Esophagus muscularis mucosa (tissue), 4 donors: ENCODE measurements at regions not wholly inside any gene's neighbourhood (a gene's known extent, or its start where the extent isn't known, plus 50 kb on each side); places are given as distances from the start of the nearest gene placed in this dataset.

Source experiments
- CTCF ChIP-seq, 3 experiments: fragments of 200-600 bp in 2 of 3; fragments of 450-650 bp in 1 of 3; sonication (generic) in 2 of 3; IDR thresholded peaks; one replicate each; pipeline ENCODE4 v1.5.1; 2017 to 2019; ENCODE audit warnings: antibody characterized with exemption in 3 of 3, mild to moderate bottlenecking in 2 of 3, moderate library complexity in 1 of 3
- EP300 ChIP-seq: sonication (generic); formaldehyde crosslinking; IDR thresholded peaks from one replicate; pipeline ENCODE4 v1.6.1; 2017; ENCODE audit warnings: antibody characterized with exemption
- POLR2A ChIP-seq: fragments of 450-650 bp; IDR thresholded peaks from one replicate; pipeline ENCODE4 v1.6.1; 2017; ENCODE audit warnings: antibody characterized with exemption, moderate library complexity, mild to moderate bottlenecking, low read depth
- POLR2AphosphoS5 ChIP-seq, 2 donors: sonication (generic); formaldehyde crosslinking; IDR thresholded peaks; one replicate each; pipeline ENCODE4 v1.6.1; 2017; ENCODE audit warnings: antibody characterized with exemption in 2 of 2

DNA sequence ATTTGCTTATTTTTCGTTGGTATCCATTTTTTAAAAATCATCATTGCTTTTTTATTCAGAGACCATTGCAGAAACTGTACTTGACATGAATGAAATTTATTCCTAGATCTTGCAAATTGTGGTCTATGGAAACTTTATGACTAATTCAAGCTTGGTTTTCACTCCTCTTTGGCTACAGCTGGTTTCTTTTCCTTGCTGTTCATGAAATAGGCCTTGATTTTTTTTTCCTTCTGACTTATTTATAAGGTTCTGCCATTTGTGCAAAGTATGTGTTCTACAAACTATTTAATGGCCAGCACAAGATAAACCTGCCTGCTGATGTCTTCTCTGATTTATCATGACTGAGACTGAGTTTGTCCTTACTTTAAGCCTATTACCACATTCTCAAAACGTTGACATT is 764.0 kb upstream of the SLITRK5 start:
- no peak for TF ChIP-seq CTCF (IDR thresholded peaks at IDR 0.05)
- no peak for TF ChIP-seq EP300
- TF ChIP-seq POLR2A = no peak
- no peak for TF ChIP-seq POLR2AphosphoS5 (IDR thresholded peaks at IDR 0.05)
